HG03108 (cell line): ENCODE measurements at regions not wholly inside any gene's neighbourhood (a gene's known extent, or its start where the extent isn't known, plus 50 kb on each side); places are given as distances from the start of the nearest gene placed in this dataset.

Experiments
- ATAC-seq: cut with Tn5 transposase; IDR thresholded peaks from one replicate; pipeline ENCODE4 v1.9.1; 2021; ENCODE audit warnings: moderate library complexity; ENCODE audit not compliant: unreplicated experiment

- ATAC-seq, result no peak
Observed at GRCh38 chr15:62599791-62600777, 435.0 kb upstream of the C2CD4B start.

GRCh38 chr15:62601777-62602545, 436.9 kb upstream of the C2CD4B start:
- ATAC-seq, result no peak

GRCh38 chr15:62603742-62604141, 438.7 kb upstream of the C2CD4B start:
- ATAC-seq, result no peak

- no peak for ATAC-seq
Observed at GRCh38 chr15:62605282-62605681, 437.3 kb upstream of the TPM1 start.

- no peak for ATAC-seq
Observed at GRCh38 chr15:62606376-62607113, 436.0 kb upstream of the TPM1 start.

- ATAC-seq, result no peak
Observed at GRCh38 chr15:62607114-62607462, 435.5 kb upstream of the TPM1 start.

- no peak for ATAC-seq
Observed at GRCh38 chr15:62607643-62608042, 434.9 kb upstream of the TPM1 start.

GRCh38 chr15:62608369-62608768, 434.2 kb upstream of the TPM1 start:
- no peak for ATAC-seq

- no peak for ATAC-seq
Observed at GRCh38 chr15:62610265-62610869, 432.2 kb upstream of the TPM1 start.

- no peak for ATAC-seq
Observed at GRCh38 chr15:62611002-62611401, 431.5 kb upstream of the TPM1 start.

GRCh38 chr15:62612183-62612733, 430.3 kb upstream of the TPM1 start:
- ATAC-seq, result no peak

GRCh38 chr15:62612771-62613170, 429.8 kb upstream of the TPM1 start:
- no peak for ATAC-seq

GRCh38 chr15:62616746-62617145, 425.8 kb upstream of the TPM1 start:
- no peak for ATAC-seq

GRCh38 chr15:62617741-62618140, 424.8 kb upstream of the TPM1 start:
- ATAC-seq, result no peak

- ATAC-seq, result no peak
Observed at GRCh38 chr15:62618432-62618831, 424.1 kb upstream of the TPM1 start.

- no peak for ATAC-seq
Observed at GRCh38 chr15:62618846-62619504, 423.6 kb upstream of the TPM1 start.

GRCh38 chr15:62619526-62619925, 423.0 kb upstream of the TPM1 start:
- ATAC-seq, result no peak

- ATAC-seq, result no peak
Observed at GRCh38 chr15:62622775-62623174, 419.8 kb upstream of the TPM1 start.

- no peak for ATAC-seq
Observed at GRCh38 chr15:62624547-62625378, 417.8 kb upstream of the TPM1 start.
